Caco-2 (cell line): ENCODE measurements at regions not wholly inside any gene's neighbourhood (a gene's known extent, or its start where the extent isn't known, plus 50 kb on each side); places are given as distances from the start of the nearest gene placed in this dataset.

ENCODE experiments used
- BruUV-seq: library from RNA; stranded (reverse); fragments of 400-500 nt; replicated peaks from 2 replicates; lab custom pipeline; 2021; lab: Mats Ljungman, UMichigan
- CTCF ChIA-PET: fragments of 300-600 bp; sonication (Branson Sonifier 250); formaldehyde crosslinking; loops from one replicate; lab custom pipeline; 2022; ENCODE audit warnings: antibody characterized with exemption; lab: Charles Lee
- POLR2A ChIA-PET: fragments of 300-600 bp; sonication (Branson Sonifier 250); formaldehyde crosslinking; loops from one replicate; lab custom pipeline; 2022; ENCODE audit warnings: antibody characterized with exemption; lab: Charles Lee
- DNase-seq, 2 experiments: peaks; one replicate each; pipeline versions ENCODE4 v3.0.0 to v3.0.0-alpha.2; 2020 to 2022
- H3K27me3 ChIP-seq: replicated peaks from 2 replicates; pipeline ENCODE4 v1.6.0; 2011; ENCODE audit warnings: low read length; ENCODE audit not compliant: control insufficient read depth, insufficient read depth
- H3K36me3 ChIP-seq: 2 replicates; pipeline ENCODE4 v1.5.1; 2011; ENCODE audit warnings: low read length; ENCODE audit not compliant: control insufficient read depth, insufficient read depth
- H3K4me1 ChIP-seq: fragments of 250-450 bp; sonication (Bioruptor Pico); 2 replicates; pipeline ENCODE4 v1.5.1; 2020; ENCODE audit warnings: mild to moderate bottlenecking
- H3K4me3 ChIP-seq: 2 replicates; pipeline ENCODE4 v1.5.1; 2011; ENCODE audit warnings: low read depth, mild to moderate bottlenecking, control low read depth, low read length
- H3K9me3 ChIP-seq: fragments of 250-450 bp; sonication (Bioruptor Pico); 2 replicates; pipeline ENCODE4 v1.5.1; 2020; ENCODE audit warnings: mild to moderate bottlenecking, moderate library complexity
- H3K27ac Mint-ChIP-seq: one replicate; pipeline ENCODE4 v1.8.0; 2022; ENCODE audit warnings: mixed read lengths; ENCODE audit not compliant: unreplicated experiment
- H3K27me3 Mint-ChIP-seq: one replicate; pipeline ENCODE4 v1.8.0; 2022; ENCODE audit warnings: mixed read lengths; ENCODE audit not compliant: insufficient read depth, unreplicated experiment
- H3K36me3 Mint-ChIP-seq: one replicate; pipeline ENCODE4 v1.8.0; 2022; ENCODE audit warnings: mild to moderate bottlenecking, mixed read lengths; ENCODE audit not compliant: insufficient read depth, unreplicated experiment
- H3K4me1 Mint-ChIP-seq: one replicate; pipeline ENCODE4 v1.8.0; 2022; ENCODE audit warnings: low read depth, mixed read lengths; ENCODE audit not compliant: unreplicated experiment
- H3K4me3 Mint-ChIP-seq: one replicate; pipeline ENCODE4 v1.8.0; 2022; ENCODE audit warnings: mild to moderate bottlenecking, moderate library complexity, mixed read lengths; ENCODE audit not compliant: unreplicated experiment
- H3K9me3 Mint-ChIP-seq: one replicate; pipeline ENCODE4 v1.8.0; 2022; ENCODE audit warnings: mixed read lengths; ENCODE audit not compliant: unreplicated experiment
- intact Hi-C: fragments of 100-400 bp; cut with micrococcal nuclease; formaldehyde crosslinking; loops from one replicate; pipeline ENCODE4 v1.10.0; 2022; ENCODE audit not compliant: unreplicated experiment
- TF ChIP-seq, protein P1 (sequence below), 2 experiments: fragments of 200-600 bp in 1 of 2; IDR thresholded peaks; 1 replicate in 1 of 2; 2 replicates in 1 of 2; pipeline versions ENCODE4 v1.5.1 to v1.8.0; 2011 to 2022; ENCODE audit warnings: antibody characterized with exemption in 1 of 2, control low read depth in 1 of 2, inconsistent platforms in 1 of 2, low read depth in 1 of 2, low read length in 1 of 2, mild to moderate bottlenecking in 1 of 2, moderate library complexity in 1 of 2; ENCODE audit not compliant: insufficient read depth in 1 of 2, severe bottlenecking in 1 of 2, unreplicated experiment in 1 of 2

DNA sequence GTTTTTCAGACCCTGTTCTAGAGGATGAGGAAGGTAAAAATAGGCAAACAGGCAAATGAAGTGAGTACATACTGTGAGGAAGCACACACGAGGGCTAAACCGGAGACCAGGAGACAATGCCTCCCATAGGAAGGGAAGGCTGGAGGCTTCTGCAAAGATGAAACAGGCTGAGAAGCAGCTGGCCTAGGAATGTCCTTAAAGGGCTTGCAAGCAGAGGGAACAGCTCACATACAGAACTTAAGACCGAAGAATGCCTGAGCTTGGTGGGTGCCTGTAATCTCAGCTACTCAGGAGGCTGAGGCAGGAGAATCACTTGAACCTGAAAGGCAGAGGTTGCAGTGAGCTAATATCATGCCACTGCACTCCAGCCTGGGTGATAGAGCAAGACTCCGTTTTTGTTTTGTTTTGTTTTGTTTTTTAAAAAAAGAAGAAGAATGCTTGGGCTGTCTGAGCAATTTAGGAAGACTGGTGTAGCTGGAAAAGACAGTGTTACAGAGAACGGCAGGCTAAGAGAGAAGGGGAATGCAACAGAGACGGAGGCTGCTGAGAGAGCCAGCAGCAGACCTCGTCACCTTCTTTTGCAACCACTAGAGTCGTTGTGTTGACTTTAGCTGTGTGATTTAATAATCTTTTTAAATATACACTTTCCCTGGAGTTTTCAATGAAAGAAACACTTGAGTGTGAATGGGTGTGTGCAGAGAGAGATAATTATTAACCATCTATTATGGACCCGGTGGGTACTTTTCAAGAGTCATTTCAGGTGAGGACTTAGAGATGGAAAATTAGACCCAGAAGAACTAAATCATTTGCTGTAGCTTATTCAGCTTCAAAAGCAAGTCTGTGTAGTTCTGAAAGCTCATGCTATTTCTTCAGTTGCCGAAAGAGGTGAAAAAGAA is 232.8 kb downstream of the GALR1 start:
- POLR2A ChIA-PET: no interaction called here
- Mint-ChIP-seq H3K9me3 (no peaks in the 10 kb centered on the region), H3K27me3 (peaks cover under 1% of the 10 kb centered on the region), H3K4me3 (no peak overlapping the region), H3K36me3 (no peaks in the 10 kb centered on the region), H3K27ac (no peak overlapping the region), H3K4me1 (no peaks in the 10 kb centered on the region)
- Histone ChIP-seq H3K4me3 (no peak overlapping the region), H3K9me3 (no peaks in the 10 kb centered on the region), H3K27me3 (no peaks in the 10 kb centered on the region), H3K36me3 (no peaks in the 10 kb centered on the region), H3K4me1 (no peaks in the 10 kb centered on the region)
- TF ChIP-seq, protein P1, sequence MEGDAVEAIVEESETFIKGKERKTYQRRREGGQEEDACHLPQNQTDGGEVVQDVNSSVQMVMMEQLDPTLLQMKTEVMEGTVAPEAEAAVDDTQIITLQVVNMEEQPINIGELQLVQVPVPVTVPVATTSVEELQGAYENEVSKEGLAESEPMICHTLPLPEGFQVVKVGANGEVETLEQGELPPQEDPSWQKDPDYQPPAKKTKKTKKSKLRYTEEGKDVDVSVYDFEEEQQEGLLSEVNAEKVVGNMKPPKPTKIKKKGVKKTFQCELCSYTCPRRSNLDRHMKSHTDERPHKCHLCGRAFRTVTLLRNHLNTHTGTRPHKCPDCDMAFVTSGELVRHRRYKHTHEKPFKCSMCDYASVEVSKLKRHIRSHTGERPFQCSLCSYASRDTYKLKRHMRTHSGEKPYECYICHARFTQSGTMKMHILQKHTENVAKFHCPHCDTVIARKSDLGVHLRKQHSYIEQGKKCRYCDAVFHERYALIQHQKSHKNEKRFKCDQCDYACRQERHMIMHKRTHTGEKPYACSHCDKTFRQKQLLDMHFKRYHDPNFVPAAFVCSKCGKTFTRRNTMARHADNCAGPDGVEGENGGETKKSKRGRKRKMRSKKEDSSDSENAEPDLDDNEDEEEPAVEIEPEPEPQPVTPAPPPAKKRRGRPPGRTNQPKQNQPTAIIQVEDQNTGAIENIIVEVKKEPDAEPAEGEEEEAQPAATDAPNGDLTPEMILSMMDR (IDR thresholded peaks at IDR 0.05; ENCODE audit: insufficient read depth in 1 of 2, low read depth in 1 of 2, low read length in 1 of 2, severe bottlenecking in 1 of 2, unreplicated experiment in 1 of 2): no peak
- intact Hi-C loops: no loop called here
- no TSS peak for BruUV-seq
- CTCF ChIA-PET: no interaction called here
- DNase-seq: no peak

DNA sequence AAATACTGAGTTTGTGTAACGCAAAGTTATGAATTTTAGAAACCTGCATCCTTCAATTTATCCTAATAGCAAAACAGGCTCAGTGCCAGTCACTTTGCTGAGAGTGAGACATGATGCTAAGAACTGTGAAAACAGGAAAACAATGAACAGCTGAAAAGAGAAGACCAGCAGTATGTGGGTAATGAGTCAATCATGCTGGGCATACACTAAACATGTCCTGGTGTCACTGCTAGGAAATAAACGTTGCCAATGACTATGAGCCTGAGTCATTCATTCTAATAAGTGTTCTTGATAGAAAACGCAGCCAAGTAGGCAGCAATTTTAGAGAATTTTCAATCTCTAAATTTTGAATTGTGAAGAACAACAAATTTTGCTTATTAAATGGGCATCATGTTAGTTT is 237.3 kb downstream of the GALR1 start:
- TF ChIP-seq, protein P1 (IDR thresholded peaks at IDR 0.05; ENCODE audit: insufficient read depth in 1 of 2, low read depth in 1 of 2, low read length in 1 of 2, severe bottlenecking in 1 of 2, unreplicated experiment in 1 of 2): no peak
- Histone ChIP-seq H3K4me1 (no peaks in the 10 kb centered on the region), H3K27me3 (no peaks in the 10 kb centered on the region), H3K4me3 (no peak overlapping the region), H3K9me3 (no peaks in the 10 kb centered on the region), H3K36me3 (no peaks in the 10 kb centered on the region)
- no peak overlapping the region for H3K27ac Mint-ChIP-seq
- no peaks in the 10 kb centered on the region for H3K9me3 Mint-ChIP-seq
- H3K27me3 Mint-ChIP-seq: peaks cover 9% of the 10 kb centered on the region
- ChIA-PET CTCF (no interaction called here), POLR2A (no interaction called here)
- no peaks in the 10 kb centered on the region for H3K4me1 Mint-ChIP-seq
- H3K4me3 Mint-ChIP-seq: no peak overlapping the region
- no TSS peak for BruUV-seq
- no peak for DNase-seq
- intact Hi-C loops: no loop called here
- H3K36me3 Mint-ChIP-seq: no peaks in the 10 kb centered on the region

DNA sequence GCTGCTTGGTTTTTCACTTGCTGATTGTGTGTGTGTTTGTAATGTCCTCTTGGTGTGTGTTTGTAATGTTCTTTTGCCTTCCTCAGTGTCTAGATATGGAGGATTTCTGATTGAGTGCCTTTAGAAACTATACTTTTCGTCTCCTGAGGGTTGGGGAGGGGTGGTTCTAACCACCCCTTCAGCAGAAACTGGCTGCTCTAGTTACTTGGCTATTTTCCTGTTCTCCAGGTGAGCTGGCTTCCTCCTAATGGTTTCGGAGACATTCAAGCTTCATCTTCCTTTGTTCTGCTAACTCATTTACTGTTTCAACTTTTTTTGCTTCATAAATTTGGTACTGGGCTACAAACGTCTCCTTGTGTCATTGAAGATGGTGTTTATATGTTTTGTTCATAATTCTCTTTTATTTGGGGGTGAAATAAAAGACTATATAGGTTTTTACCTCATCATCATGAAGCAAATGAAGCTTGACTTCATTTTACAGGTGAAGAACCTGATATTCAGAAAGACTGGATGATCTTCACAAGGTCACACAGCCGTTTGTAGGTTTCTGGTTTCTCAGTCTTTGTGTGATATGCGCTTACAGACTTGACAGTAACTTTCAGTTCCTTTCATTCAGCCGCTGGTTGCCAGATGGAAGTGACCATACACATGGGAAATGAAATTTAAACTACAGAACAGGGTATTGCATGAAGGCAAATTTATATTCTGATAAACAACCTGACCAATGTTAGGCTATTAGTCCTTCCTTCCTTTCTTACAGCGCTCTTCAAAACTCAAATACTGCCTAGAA is 238.5 kb downstream of the GALR1 start:
- Mint-ChIP-seq H3K36me3 (no peaks in the 10 kb centered on the region), H3K4me3 (no peak overlapping the region), H3K9me3 (no peaks in the 10 kb centered on the region), H3K27me3 (peaks cover 10% of the 10 kb centered on the region), H3K27ac (no peak overlapping the region), H3K4me1 (no peaks in the 10 kb centered on the region)
- CTCF ChIA-PET: no interaction called here
- TF ChIP-seq, protein P1 (IDR thresholded peaks at IDR 0.05; ENCODE audit: insufficient read depth in 1 of 2, low read depth in 1 of 2, low read length in 1 of 2, severe bottlenecking in 1 of 2, unreplicated experiment in 1 of 2): no peak
- POLR2A ChIA-PET: no interaction called here
- intact Hi-C loops: no loop called here
- no TSS peak for BruUV-seq
- Histone ChIP-seq H3K27me3 (no peaks in the 10 kb centered on the region), H3K4me3 (no peak overlapping the region), H3K9me3 (no peaks in the 10 kb centered on the region), H3K4me1 (no peaks in the 10 kb centered on the region), H3K36me3 (no peaks in the 10 kb centered on the region)
- DNase-seq: no peak
